ENCODE measurements at regions not wholly inside any gene's neighbourhood (a gene's known extent, or its start where the extent isn't known, plus 50 kb on each side); places are given as distances from the start of the nearest gene placed in this dataset.

GRCh38 chr6:91117550-91117949 is 530.7 kb upstream of the MAP3K7 start:
- Histone ChIP-seq H3K56ac (ENCODE audit: insufficient read length, low read depth, low read length) (no peak overlapping the region), H3K9me3 (ENCODE audit: control insufficient read depth, low read depth, low read length) (no peaks in the 10 kb centered on the region), H4K20me1 (ENCODE audit: control insufficient read depth, insufficient read depth, insufficient read length) (no peaks in the 10 kb centered on the region), H3K9ac (ENCODE audit: extremely low read depth, insufficient read length, low read length) (no peak overlapping the region), H3K27ac (ENCODE audit: insufficient read length, low read depth, low read length) (no peak overlapping the region), H4K8ac (replicated peaks; ENCODE audit: insufficient read length, low read depth, low read length) (no peak overlapping the region), H4K91ac (ENCODE audit: insufficient read length, low read depth, low read length) (no peak overlapping the region), H3K79me2 (ENCODE audit: insufficient read depth, low read length) (no peaks in the 10 kb centered on the region), H2BK15ac (ENCODE audit: low read depth, low read length) (no peak overlapping the region), H3K14ac (ENCODE audit: insufficient read depth, low read length) (no peak overlapping the region), H3T11ph (ENCODE audit: low read length) (no peak overlapping the region), H3K23me2 (ENCODE audit: insufficient read length, low read depth, low read length, poor library complexity, severe bottlenecking) (no peaks in the 10 kb centered on the region), H3K4me1 (ENCODE audit: insufficient read depth, low read length) (no peaks in the 10 kb centered on the region), H4K5ac (ENCODE audit: insufficient read length, low read depth, low read length) (no peak overlapping the region), H2BK120ac (ENCODE audit: low read depth, low read length, poor library complexity, severe bottlenecking) (no peak overlapping the region), H2BK5ac (ENCODE audit: insufficient read length, low read length) (no peak overlapping the region), H3K4ac (ENCODE audit: low read depth, low read length) (no peak overlapping the region), H2BK20ac (ENCODE audit: low read depth, low read length, poor library complexity, severe bottlenecking) (no peak overlapping the region), H3K27me3 (ENCODE audit: insufficient read depth, low read length) (no peaks in the 10 kb centered on the region), H2AFZ (ENCODE audit: low read length) (no peak overlapping the region), H3K18ac (ENCODE audit: insufficient read length, low read depth, low read length) (no peak overlapping the region), H2BK12ac (ENCODE audit: insufficient read length, low read depth, low read length) (no peak overlapping the region), H3K23ac (ENCODE audit: insufficient read length, low read depth, low read length) (no peak overlapping the region), H3K79me1 (ENCODE audit: insufficient read depth, low read depth, low read length, poor library complexity, severe bottlenecking) (no peaks in the 10 kb centered on the region), H2AK5ac (ENCODE audit: insufficient read length, low read length) (no peak overlapping the region), H3K4me2 (ENCODE audit: insufficient read depth, insufficient read length, low read length) (no peak overlapping the region)
- Mint-ChIP-seq H3K27me3 (ENCODE audit: low read depth) (no peaks in the 10 kb centered on the region; the same call in 1 of the 2 replicates), H3K4me3 (no peak overlapping the region), H3K36me3 (ENCODE audit: insufficient read depth in 1 of 3, low read depth in 3 of 3) (no peaks in the 10 kb centered on the region), H3K27ac (no peak overlapping the region), H3K9me3 (no peaks in the 10 kb centered on the region), H3K4me1 (peaks cover 0 to 4% of the 10 kb centered on the region in 2 experiments; a peak in 2 of 4 replicates)
- DNase-seq, result no peak
- TF ChIP-seq CTCF (conservative IDR thresholded peaks at IDR 0.05), result no peak

Data from H9 (cell line).